Activated naive CD4-positive, alpha-beta T cell treated with anti-CD3 and anti-CD28 coated beads for 36 hours (primary cell): ENCODE measurements at regions not wholly inside any gene's neighbourhood (a gene's known extent, or its start where the extent isn't known, plus 50 kb on each side); places are given as distances from the start of the nearest gene placed in this dataset.

Experiments used
- CTCF ChIA-PET: fragments of 350-600 bp; sonication (Branson Sonifier 250); formaldehyde crosslinking; loops from one replicate; lab custom pipeline; 2021; ENCODE audit warnings: antibody characterized with exemption; lab: Charles Lee
- DNase-seq: peaks from one replicate; pipeline ENCODE4 v3.0.0-alpha.2; 2020
- H3K27ac Mint-ChIP-seq: one replicate; pipeline ENCODE4 v1.8.0; 2021; ENCODE audit warnings: mild to moderate bottlenecking, mixed read lengths
- H3K27me3 Mint-ChIP-seq: one replicate; pipeline ENCODE4 v1.8.0; 2021; ENCODE audit warnings: low read depth, mixed read lengths
- H3K36me3 Mint-ChIP-seq: one replicate; pipeline ENCODE4 v1.8.0; 2021; ENCODE audit warnings: low read depth, mixed read lengths
- H3K4me1 Mint-ChIP-seq: one replicate; pipeline ENCODE4 v1.8.0; 2021; ENCODE audit warnings: low read depth, mixed read lengths
- H3K4me3 Mint-ChIP-seq: one replicate; pipeline ENCODE4 v1.8.0; 2021; ENCODE audit warnings: mild to moderate bottlenecking, moderate library complexity, mixed read lengths
- H3K9me3 Mint-ChIP-seq: one replicate; pipeline ENCODE4 v1.8.0; 2021; ENCODE audit warnings: mixed read lengths
- intact Hi-C: fragments of 100-400 bp; cut with micrococcal nuclease; formaldehyde crosslinking; loops from one replicate; pipeline ENCODE4 v1.15.1; 2023

DNA sequence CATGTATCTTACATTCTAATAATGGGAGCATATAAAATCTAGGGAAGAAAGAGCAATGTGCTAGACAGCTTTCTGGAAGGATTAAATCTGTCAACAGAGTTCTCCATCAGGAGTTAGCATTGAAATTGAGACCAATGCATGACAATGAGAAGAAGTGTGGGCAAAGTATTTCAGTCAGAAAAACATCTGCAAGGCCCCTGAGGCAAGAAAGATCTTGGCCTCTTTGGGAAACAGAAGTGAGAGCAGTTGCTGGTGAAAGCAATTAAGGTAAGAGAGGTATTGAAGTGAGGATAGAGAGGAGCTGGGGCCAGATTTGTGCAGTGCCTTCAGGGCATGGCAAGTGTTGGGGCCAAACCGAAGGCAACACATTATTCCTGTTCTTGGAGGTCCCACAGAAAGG, 999.1 kb downstream of the STPG2 start:
- Mint-ChIP-seq H3K4me3 (no peak overlapping the region), H3K36me3 (no peaks in the 10 kb centered on the region), H3K4me1 (no peaks in the 10 kb centered on the region), H3K27me3 (no peaks in the 10 kb centered on the region), H3K27ac (no peak overlapping the region), H3K9me3 (no peaks in the 10 kb centered on the region)
- intact Hi-C loops: no loop called here
- DNase-seq: no peak
- CTCF ChIA-PET: no interaction called here

DNA sequence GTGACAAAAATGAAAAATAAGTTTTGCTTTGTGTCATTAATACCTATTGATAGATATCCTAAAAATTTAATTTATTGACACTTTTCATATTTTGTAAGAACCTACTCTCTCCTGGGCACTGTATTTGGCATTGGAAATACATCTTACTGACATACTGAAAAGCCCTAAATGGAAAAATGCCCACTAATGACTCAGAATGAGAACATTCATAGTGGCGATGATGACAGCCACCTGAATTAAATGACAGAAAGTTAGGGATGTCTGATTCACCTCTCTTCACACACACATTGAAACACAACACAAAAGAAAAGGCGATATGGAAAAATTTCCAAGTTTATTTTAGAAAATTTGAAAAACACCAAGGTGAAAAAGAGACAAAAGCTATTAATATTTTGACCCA, 992.3 kb downstream of the STPG2 start:
- Mint-ChIP-seq H3K4me3 (no peak overlapping the region), H3K9me3 (no peaks in the 10 kb centered on the region), H3K27me3 (no peaks in the 10 kb centered on the region), H3K4me1 (no peaks in the 10 kb centered on the region), H3K36me3 (no peaks in the 10 kb centered on the region), H3K27ac (no peak overlapping the region)
- DNase-seq: no peak
- CTCF ChIA-PET: interaction anchor here (0.6 kb wide), 1 partner anchor 13 kb away, joined by 3 read pairs; no protein-coding TSS in a partner anchor
- intact Hi-C loops: no loop called here

DNA sequence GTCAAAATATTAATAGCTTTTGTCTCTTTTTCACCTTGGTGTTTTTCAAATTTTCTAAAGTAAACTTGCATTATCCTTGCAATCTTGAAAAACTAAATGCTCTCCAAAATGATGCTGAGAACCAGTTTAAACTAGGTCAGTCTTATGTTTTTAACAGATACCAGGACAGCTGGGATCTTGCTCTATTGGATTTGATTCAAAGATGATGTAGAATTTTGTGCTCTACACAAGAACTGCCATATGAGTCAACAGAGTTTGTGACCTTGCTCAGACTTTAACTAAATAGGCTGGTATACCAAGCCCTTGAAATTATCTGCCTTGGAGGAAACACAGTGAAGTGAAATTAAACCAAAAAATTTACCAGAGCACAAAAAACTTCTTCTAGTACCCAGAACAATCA, 991.1 kb downstream of the STPG2 start:
- Mint-ChIP-seq H3K27me3 (no peaks in the 10 kb centered on the region), H3K4me1 (no peaks in the 10 kb centered on the region), H3K4me3 (no peak overlapping the region), H3K27ac (no peak overlapping the region), H3K9me3 (no peaks in the 10 kb centered on the region), H3K36me3 (no peaks in the 10 kb centered on the region)
- CTCF ChIA-PET: no interaction called here
- DNase-seq: no peak
- intact Hi-C loops: no loop called here

- Mint-ChIP-seq H3K27ac (no peak overlapping the region), H3K36me3 (no peaks in the 10 kb centered on the region), H3K4me3 (no peak overlapping the region), H3K4me1 (no peaks in the 10 kb centered on the region), H3K9me3 (no peaks in the 10 kb centered on the region), H3K27me3 (no peaks in the 10 kb centered on the region)
- DNase-seq: no peak
- CTCF ChIA-PET: interaction anchor here (0.6 kb wide), 1 partner anchor 1514 kb away, joined by 3 read pairs; no protein-coding TSS in a partner anchor
- intact Hi-C loops: no loop called here
Measured at GRCh38 chr4:97153042-97153441, 990.2 kb downstream of the STPG2 start.

- intact Hi-C loops: no loop called here
- no peaks in the 10 kb centered on the region for H3K27me3 Mint-ChIP-seq
- CTCF ChIA-PET: no interaction called here
- DNase-seq: no peak
- H3K36me3 Mint-ChIP-seq: no peaks in the 10 kb centered on the region
- no peak overlapping the region for H3K27ac Mint-ChIP-seq
- H3K9me3 Mint-ChIP-seq: peaks cover 5% of the 10 kb centered on the region
- H3K4me3 Mint-ChIP-seq: no peak overlapping the region
- no peaks in the 10 kb centered on the region for H3K4me1 Mint-ChIP-seq
Measured at GRCh38 chr4:97159625-97160024, 983.7 kb downstream of the STPG2 start.

- Mint-ChIP-seq H3K27me3 (no peaks in the 10 kb centered on the region), H3K4me1 (peaks cover 2% of the 10 kb centered on the region), H3K9me3 (peaks cover 4% of the 10 kb centered on the region), H3K27ac (no peak overlapping the region), H3K36me3 (no peaks in the 10 kb centered on the region), H3K4me3 (no peak overlapping the region)
- CTCF ChIA-PET: no interaction called here
- intact Hi-C loops: no loop called here
- DNase-seq: no peak
Measured at GRCh38 chr4:97185233-97185632, 958.0 kb downstream of the STPG2 start.

DNA sequence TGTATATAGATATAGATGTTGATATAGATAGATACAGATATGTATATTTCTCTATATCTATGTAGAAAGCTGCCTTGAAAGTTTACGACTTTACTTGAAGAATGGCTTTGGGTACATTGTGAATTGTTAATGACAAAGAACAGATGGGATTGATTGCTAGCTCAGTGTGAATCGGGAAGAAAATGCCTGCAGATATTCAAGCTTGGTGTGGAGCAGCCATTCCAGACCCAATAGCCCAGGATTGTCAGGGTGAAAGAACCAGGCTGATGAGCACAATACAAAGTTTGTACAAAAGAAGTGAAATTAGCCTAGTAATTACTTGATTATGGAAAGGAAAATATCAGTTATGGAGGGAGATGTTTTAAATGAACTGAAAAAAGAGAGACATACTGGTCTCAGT, 946.2 kb downstream of the STPG2 start:
- no peak overlapping the region for H3K27ac Mint-ChIP-seq
- no peak overlapping the region for H3K4me3 Mint-ChIP-seq
- H3K27me3 Mint-ChIP-seq: no peaks in the 10 kb centered on the region
- CTCF ChIA-PET: no interaction called here
- intact Hi-C loops: no loop called here
- H3K4me1 Mint-ChIP-seq: no peaks in the 10 kb centered on the region
- H3K9me3 Mint-ChIP-seq: no peaks in the 10 kb centered on the region
- no peaks in the 10 kb centered on the region for H3K36me3 Mint-ChIP-seq
- no peak for DNase-seq

DNA sequence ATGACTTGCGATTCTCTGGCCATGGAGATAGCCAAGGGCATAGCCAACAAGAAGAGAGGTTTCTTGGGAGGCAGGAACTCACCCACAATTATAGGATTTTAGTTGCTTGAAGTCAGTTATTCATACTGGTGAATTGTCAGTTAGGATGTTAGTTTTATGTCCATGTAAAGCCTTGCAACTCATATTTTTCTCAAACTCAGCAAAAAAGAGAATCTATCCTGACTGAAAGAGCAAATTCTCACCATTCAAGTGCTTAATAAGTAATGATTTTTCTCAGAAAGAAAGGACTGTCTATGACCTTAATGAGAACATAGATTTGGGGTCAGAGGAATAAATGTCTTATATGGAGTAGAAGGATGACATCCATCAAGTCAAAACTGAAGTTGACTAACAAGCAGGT, 934.5 kb downstream of the STPG2 start:
- DNase-seq: no peak
- Mint-ChIP-seq H3K4me3 (no peak overlapping the region), H3K36me3 (no peaks in the 10 kb centered on the region), H3K27ac (no peak overlapping the region), H3K4me1 (no peaks in the 10 kb centered on the region), H3K9me3 (peaks cover 2% of the 10 kb centered on the region), H3K27me3 (no peaks in the 10 kb centered on the region)
- intact Hi-C loops: no loop called here
- CTCF ChIA-PET: no interaction called here

DNA sequence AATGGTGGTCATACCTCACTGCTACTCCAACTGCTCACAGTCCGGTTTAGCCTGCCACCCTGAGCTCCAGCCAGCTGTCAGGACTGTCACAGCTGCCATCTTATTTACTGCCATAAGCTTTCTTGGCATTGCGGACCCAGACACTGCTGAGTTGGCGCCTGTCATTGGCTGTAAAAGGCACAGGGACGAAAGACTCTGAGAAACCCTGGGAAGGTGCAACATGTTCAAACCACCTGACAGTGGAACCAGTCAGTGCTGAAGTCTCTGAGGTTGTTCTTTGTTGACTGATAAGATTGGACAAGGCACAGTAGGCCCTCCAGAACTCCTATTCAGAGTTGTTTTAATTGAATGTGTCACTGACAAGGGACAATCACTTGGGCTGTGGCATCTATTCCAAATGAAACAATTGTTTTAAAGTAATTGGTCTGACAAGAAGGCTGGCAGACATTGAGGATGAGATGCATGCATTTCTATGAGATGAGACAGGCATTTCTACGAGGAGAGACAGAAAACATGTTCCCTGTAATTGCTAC, 927.8 kb downstream of the STPG2 start:
- H3K36me3 Mint-ChIP-seq: no peaks in the 10 kb centered on the region
- no peaks in the 10 kb centered on the region for H3K4me1 Mint-ChIP-seq
- no peak overlapping the region for H3K4me3 Mint-ChIP-seq
- no peaks in the 10 kb centered on the region for H3K27me3 Mint-ChIP-seq
- no peaks in the 10 kb centered on the region for H3K9me3 Mint-ChIP-seq
- CTCF ChIA-PET: no interaction called here
- intact Hi-C loops: no loop called here
- DNase-seq: no peak
- H3K27ac Mint-ChIP-seq: no peak overlapping the region

DNA sequence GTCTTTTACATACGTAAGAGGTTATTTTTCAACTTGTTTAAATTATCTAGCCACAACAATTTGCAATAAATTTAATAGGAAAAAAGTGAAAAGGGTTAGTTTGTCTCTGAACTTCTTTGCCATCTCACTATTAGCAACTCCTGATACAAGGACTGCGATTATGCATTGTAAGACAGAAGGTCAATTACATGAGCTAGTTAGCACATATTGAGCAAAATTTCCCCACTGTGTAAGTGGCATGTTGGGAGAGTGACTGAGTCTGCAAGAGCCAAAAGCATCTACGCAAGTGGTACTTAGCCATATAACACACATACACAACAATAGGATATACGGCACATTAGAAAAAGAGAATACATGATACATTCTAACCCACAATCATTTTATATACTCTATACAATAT, 927.2 kb downstream of the STPG2 start:
- Mint-ChIP-seq H3K27me3 (no peaks in the 10 kb centered on the region), H3K4me1 (no peaks in the 10 kb centered on the region), H3K9me3 (no peaks in the 10 kb centered on the region), H3K36me3 (no peaks in the 10 kb centered on the region), H3K4me3 (no peak overlapping the region), H3K27ac (no peak overlapping the region)
- DNase-seq: no peak
- intact Hi-C loops: no loop called here
- CTCF ChIA-PET: no interaction called here

DNA sequence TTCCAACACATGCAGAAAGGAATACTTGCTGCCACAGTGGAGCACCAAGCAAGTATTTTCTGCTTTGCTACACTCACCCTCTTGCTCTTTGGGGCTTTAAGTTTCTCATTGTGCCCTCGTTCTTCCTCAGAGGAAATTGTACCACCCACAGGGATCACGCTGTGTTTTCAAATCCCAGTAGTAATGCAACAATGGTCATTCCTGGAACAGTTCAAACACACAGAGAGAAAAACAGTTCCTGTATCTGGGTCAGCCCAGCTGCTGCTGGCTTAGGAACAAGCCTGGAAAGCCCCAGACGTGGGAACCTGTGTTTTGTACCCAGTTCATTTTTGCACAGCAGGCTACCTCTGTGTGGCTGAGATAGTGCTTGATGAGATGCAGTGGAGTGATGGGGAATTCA, 907.8 kb downstream of the STPG2 start:
- intact Hi-C loops: no loop called here
- H3K4me3 Mint-ChIP-seq: no peak overlapping the region
- no peaks in the 10 kb centered on the region for H3K27me3 Mint-ChIP-seq
- CTCF ChIA-PET: no interaction called here
- H3K9me3 Mint-ChIP-seq: no peaks in the 10 kb centered on the region
- H3K36me3 Mint-ChIP-seq: no peaks in the 10 kb centered on the region
- H3K4me1 Mint-ChIP-seq: no peaks in the 10 kb centered on the region
- H3K27ac Mint-ChIP-seq: no peak overlapping the region
- no peak for DNase-seq

DNA sequence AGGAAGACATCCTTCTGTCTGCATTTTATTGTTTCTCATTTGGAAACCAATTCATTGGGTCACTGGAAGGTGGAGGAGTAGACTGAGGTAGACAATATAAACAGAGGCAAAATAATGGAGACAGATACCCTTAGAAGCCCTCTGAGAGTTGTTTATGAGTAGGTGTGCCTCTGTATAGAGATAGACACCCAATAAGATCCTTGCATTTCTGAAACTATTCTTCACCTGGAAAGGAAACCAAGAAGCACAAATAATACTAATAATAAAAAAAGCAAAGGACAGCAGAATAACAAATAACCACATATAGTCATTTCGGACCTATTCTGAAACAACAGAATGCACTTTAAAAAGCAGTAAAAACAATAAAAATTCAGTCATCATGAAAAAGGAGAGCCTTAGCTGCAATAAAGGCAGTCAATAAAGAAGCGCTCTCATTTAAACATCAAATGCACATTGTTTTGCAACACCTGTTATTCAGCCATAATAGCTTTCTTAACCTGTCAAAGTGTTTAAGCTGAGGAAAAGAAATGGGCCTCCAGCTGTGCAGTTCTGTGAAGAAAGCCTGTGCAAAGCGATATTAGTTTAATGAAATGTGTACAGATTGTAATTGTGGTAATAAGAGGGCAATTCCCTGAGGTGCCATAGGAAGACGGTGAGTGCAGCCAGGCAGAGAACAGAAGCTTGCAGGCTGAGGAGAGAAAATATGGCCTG, 904.2 kb downstream of the STPG2 start:
- H3K4me1 Mint-ChIP-seq: no peaks in the 10 kb centered on the region
- H3K36me3 Mint-ChIP-seq: no peaks in the 10 kb centered on the region
- CTCF ChIA-PET: no interaction called here

DNA sequence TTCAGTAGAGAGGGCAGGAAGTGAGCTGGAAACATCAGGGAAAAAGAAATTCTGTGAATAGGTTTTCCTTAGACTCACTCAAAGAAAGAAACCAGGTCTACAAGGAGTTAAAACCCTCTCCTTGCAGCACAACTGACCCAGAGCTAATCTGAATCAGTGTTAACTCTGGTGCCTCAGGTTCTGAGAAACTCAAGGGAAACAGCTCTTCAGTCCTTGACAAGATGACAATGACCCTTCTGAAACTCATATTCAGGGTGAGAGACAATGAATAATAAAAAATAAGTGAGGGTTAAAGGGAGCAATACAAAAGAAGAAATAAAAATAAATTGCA, 903.6 kb downstream of the STPG2 start:
- Mint-ChIP-seq H3K9me3 (peaks cover 2% of the 10 kb centered on the region), H3K36me3 (no peaks in the 10 kb centered on the region), H3K27me3 (no peaks in the 10 kb centered on the region), H3K27ac (no peak overlapping the region), H3K4me1 (no peaks in the 10 kb centered on the region), H3K4me3 (no peak overlapping the region)
- intact Hi-C loops: no loop called here
- no peak for DNase-seq
- CTCF ChIA-PET: no interaction called here

More for the DNA sequence above, 904.2 kb downstream of the STPG2 start:
- DNase-seq: no peak
- Mint-ChIP-seq H3K4me3 (no peak overlapping the region), H3K27me3 (no peaks in the 10 kb centered on the region), H3K9me3 (peaks cover 2% of the 10 kb centered on the region), H3K27ac (no peak overlapping the region)
- intact Hi-C loops: no loop called here
